ENCODE measurements at regions not wholly inside any gene's neighbourhood (a gene's known extent, or its start where the extent isn't known, plus 50 kb on each side); places are given as distances from the start of the nearest gene placed in this dataset.

DNA sequence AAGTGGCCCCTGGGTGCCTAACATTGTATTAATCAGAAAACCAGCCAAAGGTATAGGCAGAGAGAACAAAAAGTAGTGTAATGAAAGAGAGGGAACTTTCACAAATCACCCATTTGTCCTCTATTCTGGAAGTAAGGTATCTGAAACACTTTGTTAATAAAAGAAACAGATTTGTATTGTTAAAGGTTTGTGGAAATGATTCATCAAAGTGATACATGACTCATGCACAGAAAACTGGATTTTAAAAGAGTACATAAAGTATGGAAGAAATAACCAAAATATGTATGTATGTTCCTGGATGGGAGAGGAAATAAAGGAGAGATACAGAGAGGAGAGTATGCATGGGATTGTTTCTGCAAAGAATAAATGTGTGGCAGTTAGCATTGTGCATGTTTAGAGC, 126.8 kb downstream of the RGS21 start:
- CTCF ChIA-PET (ENCODE audit: partially characterized antibody) = interaction anchor here (0.7 kb wide), 1 partner anchor 449 kb away, joined by 4 read pairs; no protein-coding TSS in a partner anchor
- no peaks in the 10 kb centered on the region for H3K79me2 ChIP-seq (ENCODE audit: control insufficient read depth in 1 of 2, insufficient read depth in 2 of 2, low read length in 2 of 2)
- FAIRE-seq = no peak

More for the DNA sequence above, 126.8 kb downstream of the RGS21 start:
- no peak for TF ChIP-seq JUND (IDR thresholded peaks at IDR 0.05; ENCODE audit: low read length)
- TF ChIP-seq SIN3A (conservative IDR thresholded peaks at IDR 0.05 in 1 of 2, IDR thresholded peaks at IDR 0.05 in 1 of 2; ENCODE audit: low read depth in 1 of 2, low read length in 2 of 2) = no peak
- no peak for TF ChIP-seq KDM1A (IDR thresholded peaks at IDR 0.05; ENCODE audit: borderline replicate concordance, low read length)
- DNase-seq (ENCODE audit: low read depth in 1 of 2, low spot score in 2 of 2) = no peak
- Histone ChIP-seq H2AFZ (ENCODE audit: low read length) (no peak overlapping the region), H4K20me1 (replicated peaks in 1 of 2; ENCODE audit: control insufficient read depth in 1 of 2, insufficient read depth in 2 of 2, low read length in 2 of 2) (no peaks in the 10 kb centered on the region), H4K8ac (ENCODE audit: extremely low read depth, insufficient read depth, low read length) (no peak overlapping the region), H3K9ac (replicated peaks in 1 of 4; ENCODE audit: extremely low read depth in 1 of 4, low read depth in 3 of 4, low read length in 3 of 4) (no peak overlapping the region), H4K5ac (ENCODE audit: insufficient read length, low read depth, low read length) (no peak overlapping the region), H3K27ac (ENCODE audit: low read depth, low read length) (no peak overlapping the region), H3K4me1 (replicated peaks in 1 of 4; ENCODE audit: control insufficient read depth in 3 of 4, insufficient read depth in 4 of 4, low read length in 3 of 4) (0 out of 7 replicates have a peak, but pooled peaks cover 0 to 2% (median 0%) of the 10 kb centered on the region in 4 experiments), H3K4ac (replicated peaks; ENCODE audit: insufficient read length, low read depth, low read length) (no peak overlapping the region), H2BK20ac (ENCODE audit: low read length) (no peak overlapping the region), H3K23me2 (ENCODE audit: low read depth, low read length) (no peaks in the 10 kb centered on the region; the same call in 1 of the 2 replicates), H2BK120ac (replicated peaks; ENCODE audit: low read depth, low read length) (no peak overlapping the region), H2BK5ac (ENCODE audit: low read depth, low read length) (no peak overlapping the region), H3K23ac (ENCODE audit: insufficient read length) (no peak overlapping the region), H3K14ac (ENCODE audit: insufficient read length) (no peak overlapping the region), H3K4me3 (ENCODE audit: extremely low read depth in 1 of 4, insufficient read depth in 2 of 4, low read depth in 3 of 4, low read length in 4 of 4) (no peak overlapping the region), H3K36me3 (ENCODE audit: control insufficient read depth in 2 of 4, insufficient read depth in 4 of 4, low read length in 3 of 4) (no peaks in the 10 kb centered on the region), H3K56ac (replicated peaks; ENCODE audit: insufficient read length, low read depth, low read length) (no peak overlapping the region), H3K27me3 (replicated peaks in 1 of 4; ENCODE audit: control insufficient read depth in 3 of 4, extremely low read depth in 1 of 4, insufficient read depth in 3 of 4, low read length in 3 of 4) (no peaks in the 10 kb centered on the region), H3K18ac (ENCODE audit: extremely low read depth, low read length) (no peak overlapping the region), H4K91ac (replicated peaks; ENCODE audit: insufficient read length, low read length) (no peak overlapping the region), H3K79me1 (ENCODE audit: low read depth, low read length) (no peaks in the 10 kb centered on the region), H2BK15ac (ENCODE audit: low read length) (no peak overlapping the region), H2BK12ac (ENCODE audit: low read depth, low read length) (no peak overlapping the region), H3K4me2 (ENCODE audit: insufficient read depth in 1 of 2, low read depth in 2 of 2, low read length in 2 of 2) (no peak overlapping the region), H2AK5ac (ENCODE audit: low read depth, low read length) (no peak overlapping the region), H3K9me3 (ENCODE audit: insufficient read depth in 2 of 2, low read depth in 1 of 2, low read length in 1 of 2) (no peaks in the 10 kb centered on the region)
- POLR2A ChIA-PET (ENCODE audit: partially characterized antibody) = no interaction called here

All from H1 (cell line).